OCI-LY7 (cell line): ENCODE measurements at regions not wholly inside any gene's neighbourhood (a gene's known extent, or its start where the extent isn't known, plus 50 kb on each side); places are given as distances from the start of the nearest gene placed in this dataset.

Experiments used
- BruUV-seq: library from RNA; stranded (reverse); fragments of 400-500 nt; replicated peaks from 2 replicates; lab custom pipeline; 2021; lab: Mats Ljungman, UMichigan
- CTCF ChIA-PET: fragments of 300-600 bp; sonication (Branson Sonifier 250); formaldehyde crosslinking; loops from one replicate; lab custom pipeline; 2022; ENCODE audit warnings: antibody characterized with exemption; ENCODE audit not compliant: unreplicated experiment; lab: Charles Lee
- POLR2A ChIA-PET: fragments of 300-600 bp; sonication (Branson Sonifier 250); formaldehyde crosslinking; loops from one replicate; lab custom pipeline; 2022; ENCODE audit warnings: antibody characterized with exemption; lab: Charles Lee
- DNase-seq: peaks from one replicate; pipeline ENCODE4 v3.0.0-alpha.2; 2015; ENCODE audit warnings: low spot score
- H2AFZ ChIP-seq: fragments of 200-600 bp; sonication (generic), shearing (Covaris generic); 2 replicates; pipeline ENCODE4 v1.6.1; 2014; ENCODE audit warnings: mild to moderate bottlenecking, antibody characterized with exemption, low read length, moderate library complexity
- H3K27ac ChIP-seq: fragments of 200-600 bp; sonication (generic); 2 replicates; pipeline ENCODE4 v1.5.1; 2014; ENCODE audit warnings: mixed run types, low read depth, mild to moderate bottlenecking, moderate library complexity, low read length, inconsistent platforms; ENCODE audit not compliant: poor library complexity, severe bottlenecking
- H3K36me3 ChIP-seq: fragments of 200-600 bp; sonication (generic); 2 replicates; pipeline ENCODE4 v1.6.1; 2014; ENCODE audit warnings: mild to moderate bottlenecking, antibody characterized with exemption, low read length, moderate library complexity, mixed read lengths; ENCODE audit not compliant: insufficient read depth
- H3K4me1 ChIP-seq: fragments of 200-600 bp; sonication (generic); 2 replicates; pipeline ENCODE4 v1.5.1; 2014; ENCODE audit warnings: mild to moderate bottlenecking, low read length; ENCODE audit not compliant: insufficient read depth, poor library complexity, severe bottlenecking
- H3K4me2 ChIP-seq: fragments of 200-600 bp; sonication (generic); 2 replicates; pipeline ENCODE4 v1.6.1; 2014; ENCODE audit warnings: mild to moderate bottlenecking, low read length
- H3K4me3 ChIP-seq: fragments of 200-600 bp; sonication (generic); 2 replicates; pipeline ENCODE4 v1.5.1; 2014; ENCODE audit warnings: mild to moderate bottlenecking, low read depth, low read length; ENCODE audit not compliant: poor library complexity, severe bottlenecking
- H3K79me2 ChIP-seq: fragments of 200-600 bp; sonication (generic); 2 replicates; pipeline ENCODE4 v1.6.1; 2016; ENCODE audit warnings: low read depth, mild to moderate bottlenecking, low read length, moderate library complexity, mixed read lengths; ENCODE audit not compliant: insufficient read depth
- H3K9me2 ChIP-seq: fragments of 200-600 bp; sonication (generic); 2 replicates; pipeline ENCODE4 v1.6.1; 2016; ENCODE audit warnings: mild to moderate bottlenecking, low read length, mixed read lengths; ENCODE audit not compliant: insufficient read depth
- H3K9me3 ChIP-seq: fragments of 200-600 bp; sonication (generic); 2 replicates; pipeline ENCODE4 v1.6.1; 2014; ENCODE audit warnings: mild to moderate bottlenecking, mixed run types, low read length, mixed read lengths
- H4K20me1 ChIP-seq: fragments of 200-600 bp; sonication (generic); 2 replicates; pipeline ENCODE4 v1.6.1; 2014; ENCODE audit warnings: mild to moderate bottlenecking, antibody characterized with exemption, low read length, moderate library complexity, mixed read lengths; ENCODE audit not compliant: insufficient read depth
- CTCF ChIP-seq: fragments of 200-600 bp; sonication (generic); conservative IDR thresholded peaks from 2 replicates; pipeline ENCODE4 v1.5.1; 2014; ENCODE audit warnings: mild to moderate bottlenecking, antibody characterized with exemption, low read length, moderate library complexity, mixed read lengths
- EZH2phosphoT487 ChIP-seq: fragments of 200-600 bp; sonication (generic); IDR thresholded peaks from 2 replicates; pipeline ENCODE4 v1.6.1; 2018; ENCODE audit warnings: low read depth, borderline replicate concordance, mild to moderate bottlenecking, mixed run types, antibody characterized with exemption, low read length, moderate library complexity, mixed read lengths
- intact Hi-C: fragments of 100-400 bp; cut with micrococcal nuclease; formaldehyde crosslinking; loops from one replicate; pipeline ENCODE4 v1.10.0; 2022; ENCODE audit not compliant: unreplicated experiment

GRCh38 chr4:173707658-173708419, 177.8 kb upstream of the HAND2 start:
- H3K27ac ChIP-seq = no peak overlapping the region
- no peak for TF ChIP-seq EZH2phosphoT487
- TF ChIP-seq CTCF = no peak

GRCh38 chr4:173704201-173704600, 174.2 kb upstream of the HAND2 start:
- Histone ChIP-seq H3K4me1 (no peaks in the 10 kb centered on the region), H3K4me2 (no peak overlapping the region), H4K20me1 (no peaks in the 10 kb centered on the region), H3K79me2 (no peaks in the 10 kb centered on the region), H3K36me3 (no peaks in the 10 kb centered on the region), H3K9me2 (no peaks in the 10 kb centered on the region), H3K27ac (no peak overlapping the region), H3K4me3 (no peak overlapping the region), H3K9me3 (no peaks in the 10 kb centered on the region), H2AFZ (no peak overlapping the region)
- ChIA-PET POLR2A (no interaction called here), CTCF (no interaction called here)
- no peak for TF ChIP-seq CTCF
- no peak for TF ChIP-seq EZH2phosphoT487
- intact Hi-C loops = no loop called here
- BruUV-seq = no TSS peak
- DNase-seq = no peak

More at GRCh38 chr4:173707658-173708419, 177.8 kb upstream of the HAND2 start:
- BruUV-seq = no TSS peak
- no peaks in the 10 kb centered on the region for H3K4me1 ChIP-seq
- H3K9me3 ChIP-seq = no peaks in the 10 kb centered on the region
- DNase-seq = no peak
- H3K4me2 ChIP-seq = no peak overlapping the region
- intact Hi-C loops = no loop called here
- no peaks in the 10 kb centered on the region for H3K9me2 ChIP-seq
- H3K4me3 ChIP-seq = no peak overlapping the region
- H3K36me3 ChIP-seq = no peaks in the 10 kb centered on the region
- no peak overlapping the region for H2AFZ ChIP-seq
- H4K20me1 ChIP-seq = no peaks in the 10 kb centered on the region
- POLR2A ChIA-PET = interaction anchor here (0.6 kb wide), 1 partner anchor 76 kb away, joined by 4 read pairs; no protein-coding TSS in a partner anchor
- CTCF ChIA-PET = no interaction called here
- H3K79me2 ChIP-seq = no peaks in the 10 kb centered on the region

GRCh38 chr4:173703021-173703420, 173.0 kb upstream of the HAND2 start:
- CTCF ChIA-PET = no interaction called here
- no peaks in the 10 kb centered on the region for H3K79me2 ChIP-seq
- H3K27ac ChIP-seq = no peak overlapping the region
- TF ChIP-seq CTCF = no peak
- TF ChIP-seq EZH2phosphoT487 = no peak
- DNase-seq = no peak
- H4K20me1 ChIP-seq = no peaks in the 10 kb centered on the region
- intact Hi-C loops = no loop called here
- no peak overlapping the region for H2AFZ ChIP-seq
- H3K4me1 ChIP-seq = no peaks in the 10 kb centered on the region
- no peaks in the 10 kb centered on the region for H3K36me3 ChIP-seq
- H3K9me3 ChIP-seq = no peaks in the 10 kb centered on the region
- POLR2A ChIA-PET = no interaction called here
- no peak overlapping the region for H3K4me2 ChIP-seq
- H3K9me2 ChIP-seq = no peaks in the 10 kb centered on the region
- no peak overlapping the region for H3K4me3 ChIP-seq
- BruUV-seq = no TSS peak
